ENCODE measurements at regions not wholly inside any gene's neighbourhood (a gene's known extent, or its start where the extent isn't known, plus 50 kb on each side); places are given as distances from the start of the nearest gene placed in this dataset.

GRCh38 chr5:42360056-42360455 is 63.2 kb upstream of the GHR start:
- no peak overlapping the region for H2BK120ac ChIP-seq (ENCODE audit: low read depth, low read length, poor library complexity, severe bottlenecking)
- no peak overlapping the region for H3K56ac ChIP-seq (ENCODE audit: insufficient read length, low read depth, low read length)
- no peak overlapping the region; a peak in 1 of 7 replicates for H3K27ac Mint-ChIP-seq
- H2AK5ac ChIP-seq (ENCODE audit: insufficient read length, low read length) = peak overlapping the region; percentile 2
- no peak overlapping the region for H2AFZ ChIP-seq (ENCODE audit: low read length)
- H4K91ac ChIP-seq (ENCODE audit: insufficient read length, low read depth, low read length) = no peak overlapping the region
- peaks cover 4% of the 10 kb centered on the region; the same call in 1 of the 2 replicates for H3K4me1 ChIP-seq (ENCODE audit: insufficient read depth, low read length)
- peak overlapping the region; percentile 24; the same call in 1 of the 2 replicates for H3K14ac ChIP-seq (ENCODE audit: insufficient read depth, low read length)
- H3K9me3 ChIP-seq (ENCODE audit: control insufficient read depth, low read depth, low read length) = no peaks in the 10 kb centered on the region
- no peak overlapping the region for H2BK15ac ChIP-seq (ENCODE audit: low read depth, low read length)
- H3K23me2 ChIP-seq (ENCODE audit: insufficient read length, low read depth, low read length, poor library complexity, severe bottlenecking) = no peaks in the 10 kb centered on the region
- H3K4me2 ChIP-seq (ENCODE audit: insufficient read depth, insufficient read length, low read length) = no peak overlapping the region
- H3K4me3 Mint-ChIP-seq = no peak overlapping the region
- H3T11ph ChIP-seq (ENCODE audit: low read length) = no peak overlapping the region
- H2BK5ac ChIP-seq (ENCODE audit: insufficient read length, low read length) = no peak overlapping the region
- H3K9me3 Mint-ChIP-seq = peaks cover 2 to 16% of the 10 kb centered on the region in 2 experiments; a peak in 4 of 5 replicates
- no peak overlapping the region for H2BK12ac ChIP-seq (ENCODE audit: insufficient read length, low read depth, low read length)
- H4K5ac ChIP-seq (ENCODE audit: insufficient read length, low read depth, low read length) = no peak overlapping the region
- no peaks in the 10 kb centered on the region for H3K27me3 ChIP-seq (ENCODE audit: insufficient read depth, low read length)
- no peak overlapping the region for H3K9ac ChIP-seq (ENCODE audit: extremely low read depth, insufficient read length, low read length)
- H3K4me1 Mint-ChIP-seq = peaks cover 24 to 28% of the 10 kb centered on the region in 2 experiments
- H2BK20ac ChIP-seq (ENCODE audit: low read depth, low read length, poor library complexity, severe bottlenecking) = no peak overlapping the region
- no peak for TF ChIP-seq CTCF (conservative IDR thresholded peaks at IDR 0.05)
- H3K4ac ChIP-seq (ENCODE audit: low read depth, low read length) = no peak overlapping the region
- H3K27ac ChIP-seq (ENCODE audit: insufficient read length, low read depth, low read length) = peak overlapping the region; percentile 40
- H4K20me1 ChIP-seq (ENCODE audit: control insufficient read depth, insufficient read depth, insufficient read length) = no peaks in the 10 kb centered on the region
- H3K27me3 Mint-ChIP-seq (ENCODE audit: low read depth) = no peaks in the 10 kb centered on the region; the same call in 1 of the 2 replicates
- H3K79me1 ChIP-seq (ENCODE audit: insufficient read depth, low read depth, low read length, poor library complexity, severe bottlenecking) = no peaks in the 10 kb centered on the region
- peaks cover 0 to 5% (median 0%) of the 10 kb centered on the region in 3 experiments; a peak in 2 of 7 replicates for H3K36me3 Mint-ChIP-seq (ENCODE audit: insufficient read depth in 1 of 3, low read depth in 3 of 3)
- no peak overlapping the region for H3K18ac ChIP-seq (ENCODE audit: insufficient read length, low read depth, low read length)
- no CpG with 5 or more reads among the region's 2 CpGs for WGBS (ENCODE audit: extremely low coverage, insufficient read length, low lambda C conversion rate)
- H4K8ac ChIP-seq (replicated peaks; ENCODE audit: insufficient read length, low read depth, low read length) = no peak overlapping the region
- DNase-seq = no peak
- no peak overlapping the region for H3K23ac ChIP-seq (ENCODE audit: insufficient read length, low read depth, low read length)
- H3K79me2 ChIP-seq (ENCODE audit: insufficient read depth, low read length) = no peaks in the 10 kb centered on the region
